ENCODE measurements at regions not wholly inside any gene's neighbourhood (a gene's known extent, or its start where the extent isn't known, plus 50 kb on each side); places are given as distances from the start of the nearest gene placed in this dataset.

DNA sequence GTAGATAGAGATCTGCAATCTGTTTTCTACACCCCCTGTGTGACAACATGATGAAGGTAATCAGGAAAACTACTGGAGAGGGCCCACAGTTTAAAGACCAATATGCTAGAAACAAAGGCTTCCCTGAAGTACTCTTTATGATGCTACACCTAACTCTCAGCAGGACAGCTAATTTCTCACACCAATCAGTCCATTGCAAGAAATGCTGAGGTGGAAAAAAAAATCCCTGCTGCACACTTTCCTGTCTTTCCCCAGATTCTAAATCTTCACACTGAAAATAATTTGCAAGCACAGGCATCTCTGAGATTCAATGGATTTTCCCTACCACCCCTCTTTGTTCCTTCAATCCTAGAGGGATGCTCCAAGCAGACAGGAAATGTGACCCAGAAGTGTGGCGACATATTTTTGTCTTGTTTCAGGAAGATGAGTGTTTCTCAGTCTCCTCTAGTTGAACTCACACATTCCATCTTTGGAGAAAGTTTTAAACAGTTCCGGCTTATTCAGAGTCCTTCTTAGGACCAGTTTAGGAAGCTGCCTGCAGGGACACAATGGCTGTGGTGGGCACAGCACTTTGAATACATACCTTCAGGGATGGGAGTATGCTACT lies 671.6 kb downstream of the DIAPH3 start:
- TF ChIP-seq, protein P1, sequence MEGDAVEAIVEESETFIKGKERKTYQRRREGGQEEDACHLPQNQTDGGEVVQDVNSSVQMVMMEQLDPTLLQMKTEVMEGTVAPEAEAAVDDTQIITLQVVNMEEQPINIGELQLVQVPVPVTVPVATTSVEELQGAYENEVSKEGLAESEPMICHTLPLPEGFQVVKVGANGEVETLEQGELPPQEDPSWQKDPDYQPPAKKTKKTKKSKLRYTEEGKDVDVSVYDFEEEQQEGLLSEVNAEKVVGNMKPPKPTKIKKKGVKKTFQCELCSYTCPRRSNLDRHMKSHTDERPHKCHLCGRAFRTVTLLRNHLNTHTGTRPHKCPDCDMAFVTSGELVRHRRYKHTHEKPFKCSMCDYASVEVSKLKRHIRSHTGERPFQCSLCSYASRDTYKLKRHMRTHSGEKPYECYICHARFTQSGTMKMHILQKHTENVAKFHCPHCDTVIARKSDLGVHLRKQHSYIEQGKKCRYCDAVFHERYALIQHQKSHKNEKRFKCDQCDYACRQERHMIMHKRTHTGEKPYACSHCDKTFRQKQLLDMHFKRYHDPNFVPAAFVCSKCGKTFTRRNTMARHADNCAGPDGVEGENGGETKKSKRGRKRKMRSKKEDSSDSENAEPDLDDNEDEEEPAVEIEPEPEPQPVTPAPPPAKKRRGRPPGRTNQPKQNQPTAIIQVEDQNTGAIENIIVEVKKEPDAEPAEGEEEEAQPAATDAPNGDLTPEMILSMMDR (conservative IDR thresholded peaks at IDR 0.05; ENCODE audit: low read depth, low read length) = no peak
- no peak for DNase-seq (ENCODE audit: low read depth)
- no peak overlapping the region for H3K4me3 ChIP-seq (ENCODE audit: low read length)

DNA sequence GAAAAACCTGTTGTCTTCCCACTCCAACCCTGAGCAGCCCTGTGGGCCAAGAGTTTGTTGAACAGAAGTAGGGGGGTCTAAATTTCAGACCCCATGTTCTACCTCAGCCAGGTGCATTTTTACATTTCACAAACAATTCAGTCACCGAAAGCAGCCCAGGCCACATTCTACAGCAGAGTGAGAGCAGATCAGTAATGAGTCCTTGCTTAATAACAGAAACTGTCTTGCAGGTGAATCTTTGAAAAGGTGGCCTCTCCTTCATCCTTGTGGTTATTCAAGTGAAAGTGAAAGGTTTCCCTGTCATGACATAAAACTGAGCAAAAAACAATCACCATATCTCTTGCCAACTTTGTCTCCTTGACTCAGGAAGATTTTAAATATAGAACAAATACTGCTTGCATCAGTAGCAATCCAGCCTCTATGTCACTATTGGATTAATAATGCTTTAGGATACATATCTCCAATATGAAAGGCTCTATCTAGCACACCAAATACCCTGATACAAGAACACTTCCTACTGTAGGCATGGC lies 670.2 kb downstream of the DIAPH3 start:
- no peak for DNase-seq (ENCODE audit: low read depth)
- no peak overlapping the region for H3K4me3 ChIP-seq (ENCODE audit: low read length)
- TF ChIP-seq, protein P1 (conservative IDR thresholded peaks at IDR 0.05; ENCODE audit: low read depth, low read length) = no peak

DNA sequence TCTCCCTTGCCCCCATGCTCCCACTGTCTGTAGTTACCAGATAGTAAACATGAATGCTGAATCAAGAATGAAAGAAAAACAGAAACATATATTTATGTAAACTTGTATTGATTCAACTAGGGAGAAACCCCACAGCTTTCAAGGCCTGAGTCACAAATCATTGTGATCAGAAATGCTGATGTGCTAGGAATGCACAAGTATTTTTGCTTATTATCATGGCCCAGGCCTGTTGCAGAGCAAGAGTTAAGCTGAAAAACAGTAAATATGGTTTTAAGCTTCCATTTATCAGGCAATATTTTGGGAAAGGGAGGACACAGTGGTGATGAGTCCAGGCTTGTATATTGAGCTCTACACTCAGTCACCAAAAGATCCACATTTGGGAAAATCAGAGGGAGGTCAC lies 669.6 kb downstream of the DIAPH3 start:
- no peak overlapping the region for H3K4me3 ChIP-seq (ENCODE audit: low read length)
- TF ChIP-seq, protein P1 (conservative IDR thresholded peaks at IDR 0.05; ENCODE audit: low read depth, low read length) = no peak
- no peak for DNase-seq (ENCODE audit: low read depth)

DNA sequence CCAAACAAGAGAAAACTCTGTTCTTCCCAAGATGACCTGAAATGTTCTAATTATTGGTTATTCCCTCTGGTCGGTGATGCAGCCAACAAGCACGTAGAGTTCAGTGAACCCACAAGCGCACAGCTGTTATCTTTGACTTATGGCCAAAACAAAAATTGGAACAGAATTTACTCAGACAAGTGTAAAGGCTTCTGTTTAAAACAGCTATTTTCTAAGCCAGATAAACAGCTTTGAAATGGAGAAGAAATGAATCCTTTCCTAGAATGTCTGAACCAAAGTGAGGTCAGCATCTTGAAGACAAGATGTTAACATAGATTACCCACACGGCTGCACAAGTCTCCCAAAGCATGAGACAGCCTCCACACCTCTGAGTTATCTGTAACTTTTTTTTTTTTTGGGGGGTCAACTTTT lies 669.2 kb downstream of the DIAPH3 start:
- peak; percentile 26 for DNase-seq (ENCODE audit: low read depth)
- TF ChIP-seq, protein P1 (conservative IDR thresholded peaks at IDR 0.05; ENCODE audit: low read depth, low read length) = no peak
- H3K4me3 ChIP-seq (ENCODE audit: low read length) = no peak overlapping the region

DNA sequence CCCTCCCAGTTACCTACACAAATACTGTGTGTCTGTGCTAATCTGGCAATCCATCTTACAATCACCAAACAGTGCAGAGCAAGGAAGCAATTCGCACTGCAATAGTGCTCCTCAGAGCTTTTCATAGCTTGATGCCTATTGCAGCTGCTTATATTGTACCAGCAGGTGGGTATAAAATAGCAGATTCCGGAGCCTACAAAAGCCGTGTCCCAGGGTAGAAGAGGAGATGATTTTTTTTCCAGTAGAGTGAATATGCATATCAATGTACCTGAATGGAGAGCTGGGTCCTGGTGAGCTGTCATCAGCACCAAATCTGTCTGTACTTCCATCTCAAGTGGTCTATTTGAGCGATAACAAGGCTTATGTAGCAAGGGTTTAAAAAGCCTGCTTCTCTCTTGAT lies 668.4 kb downstream of the DIAPH3 start:
- H3K4me3 ChIP-seq (ENCODE audit: low read length) = no peak overlapping the region
- TF ChIP-seq, protein P1 (conservative IDR thresholded peaks at IDR 0.05; ENCODE audit: low read depth, low read length) = no peak
- no peak for DNase-seq (ENCODE audit: low read depth)

DNA sequence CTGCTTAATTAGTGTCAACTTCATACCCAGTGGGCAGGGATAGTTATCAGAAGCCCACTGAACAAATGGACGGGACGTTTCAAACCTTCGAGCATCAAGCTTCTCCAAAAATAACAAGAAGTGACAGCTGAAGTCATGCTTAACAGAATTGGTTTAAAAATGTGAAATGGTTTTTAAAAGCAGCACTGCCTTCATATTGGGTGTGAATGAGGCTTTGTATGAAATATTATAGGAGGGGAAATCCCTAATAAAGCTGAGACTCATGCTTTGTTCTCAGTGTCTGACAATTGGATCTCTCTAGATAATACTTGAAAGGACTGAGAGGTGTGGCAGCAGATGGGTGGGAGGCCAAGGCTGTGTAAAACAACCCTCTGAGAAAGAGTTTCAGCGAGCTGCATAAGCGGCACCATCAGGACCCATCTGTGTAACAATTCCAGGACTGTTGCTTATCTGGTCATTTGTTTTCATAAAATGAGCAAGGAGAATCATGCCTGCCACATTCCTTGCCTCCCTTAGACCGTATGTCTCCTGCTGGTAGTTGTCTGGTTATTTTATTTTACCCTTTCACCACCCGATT lies 667.7 kb downstream of the DIAPH3 start:
- DNase-seq (ENCODE audit: low read depth) = no peak
- TF ChIP-seq, protein P1 (conservative IDR thresholded peaks at IDR 0.05; ENCODE audit: low read depth, low read length) = no peak
- H3K4me3 ChIP-seq (ENCODE audit: low read length) = no peak overlapping the region
